ENCODE measurements at regions not wholly inside any gene's neighbourhood (a gene's known extent, or its start where the extent isn't known, plus 50 kb on each side); places are given as distances from the start of the nearest gene placed in this dataset.
A peak's percentile ranks its signal among the peaks of the same experiment; 100 is the strongest.

- no peak for DNase-seq (ENCODE audit: low spot score in 2 of 2)
- 67 to 72% methylated on average over 6 of the region's 6 CpGs for WGBS, 2 donors
- H3K4me3 ChIP-seq = no peak overlapping the region
- no peaks in the 10 kb centered on the region for H3K4me1 ChIP-seq
- no peaks in the 10 kb centered on the region for H3K36me3 ChIP-seq
- no peak for TF ChIP-seq POLR2A (IDR thresholded peaks at IDR 0.05)
- TF ChIP-seq EP300 (IDR thresholded peaks at IDR 0.05) = no peak
- H3K27ac ChIP-seq = no peak overlapping the region
- H3K9me3 ChIP-seq = no peaks in the 10 kb centered on the region
- no peaks in the 10 kb centered on the region for H3K27me3 ChIP-seq
Measured at GRCh38 chr2:60671966-60672365, 84.1 kb upstream of the PAPOLG start.

GRCh38 chr2:60674524-60675165, 81.4 kb upstream of the PAPOLG start:
- Histone ChIP-seq H3K27ac (no peak overlapping the region), H3K9me3 (no peaks in the 10 kb centered on the region), H3K36me3 (no peaks in the 10 kb centered on the region), H3K4me1 (no peaks in the 10 kb centered on the region), H3K4me3 (no peak overlapping the region), H3K27me3 (no peaks in the 10 kb centered on the region)
- DNase-seq (ENCODE audit: low spot score in 2 of 2) = peak; percentile 67 to 80
- TF ChIP-seq EP300 (IDR thresholded peaks at IDR 0.05) = no peak
- TF ChIP-seq, protein P1, sequence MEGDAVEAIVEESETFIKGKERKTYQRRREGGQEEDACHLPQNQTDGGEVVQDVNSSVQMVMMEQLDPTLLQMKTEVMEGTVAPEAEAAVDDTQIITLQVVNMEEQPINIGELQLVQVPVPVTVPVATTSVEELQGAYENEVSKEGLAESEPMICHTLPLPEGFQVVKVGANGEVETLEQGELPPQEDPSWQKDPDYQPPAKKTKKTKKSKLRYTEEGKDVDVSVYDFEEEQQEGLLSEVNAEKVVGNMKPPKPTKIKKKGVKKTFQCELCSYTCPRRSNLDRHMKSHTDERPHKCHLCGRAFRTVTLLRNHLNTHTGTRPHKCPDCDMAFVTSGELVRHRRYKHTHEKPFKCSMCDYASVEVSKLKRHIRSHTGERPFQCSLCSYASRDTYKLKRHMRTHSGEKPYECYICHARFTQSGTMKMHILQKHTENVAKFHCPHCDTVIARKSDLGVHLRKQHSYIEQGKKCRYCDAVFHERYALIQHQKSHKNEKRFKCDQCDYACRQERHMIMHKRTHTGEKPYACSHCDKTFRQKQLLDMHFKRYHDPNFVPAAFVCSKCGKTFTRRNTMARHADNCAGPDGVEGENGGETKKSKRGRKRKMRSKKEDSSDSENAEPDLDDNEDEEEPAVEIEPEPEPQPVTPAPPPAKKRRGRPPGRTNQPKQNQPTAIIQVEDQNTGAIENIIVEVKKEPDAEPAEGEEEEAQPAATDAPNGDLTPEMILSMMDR (IDR thresholded peaks at IDR 0.05) = peak; percentile 58 to 89 (median 86)
- no peak for TF ChIP-seq POLR2A (IDR thresholded peaks at IDR 0.05)
- WGBS, 2 donors = 21 to 25% methylated on average over 9 of the region's 9 CpGs

- H3K4me3 ChIP-seq = no peak overlapping the region
- H3K9me3 ChIP-seq = no peaks in the 10 kb centered on the region
- 30 to 41% methylated on average over 3 of the region's 3 CpGs for WGBS, 2 donors
- no peak for DNase-seq (ENCODE audit: low spot score in 2 of 2)
- no peak for TF ChIP-seq POLR2A (IDR thresholded peaks at IDR 0.05)
- no peak for TF ChIP-seq EP300 (IDR thresholded peaks at IDR 0.05)
- TF ChIP-seq, protein P1 (IDR thresholded peaks at IDR 0.05) = no peak
- H3K27ac ChIP-seq = no peak overlapping the region
- no peaks in the 10 kb centered on the region for H3K36me3 ChIP-seq
- H3K4me1 ChIP-seq = no peaks in the 10 kb centered on the region
- H3K27me3 ChIP-seq = no peaks in the 10 kb centered on the region
Measured at GRCh38 chr2:60675301-60675700, 80.8 kb upstream of the PAPOLG start.

GRCh38 chr2:60676706-60677330, 79.2 kb upstream of the PAPOLG start:
- TF ChIP-seq EP300 (IDR thresholded peaks at IDR 0.05) = no peak

GRCh38 chr2:60677356-60677755, 78.7 kb upstream of the PAPOLG start:
- Histone ChIP-seq H3K36me3 (no peaks in the 10 kb centered on the region), H3K9me3 (no peaks in the 10 kb centered on the region), H3K27ac (no peak overlapping the region), H3K4me3 (no peak overlapping the region), H3K27me3 (no peaks in the 10 kb centered on the region), H3K4me1 (no peaks in the 10 kb centered on the region)
- TF ChIP-seq, protein P1 (IDR thresholded peaks at IDR 0.05) = no peak
- no peak for TF ChIP-seq EP300 (IDR thresholded peaks at IDR 0.05)
- no peak for TF ChIP-seq POLR2A (IDR thresholded peaks at IDR 0.05)
- no peak for DNase-seq (ENCODE audit: low spot score in 2 of 2)
- WGBS, 2 donors = 83% methylated on average over 4 of the region's 4 CpGs

More at GRCh38 chr2:60676706-60677330, 79.2 kb upstream of the PAPOLG start:
- 59 to 64% methylated on average over 4 of the region's 4 CpGs for WGBS, 2 donors
- H3K27ac ChIP-seq = no peak overlapping the region
- no peaks in the 10 kb centered on the region for H3K4me1 ChIP-seq
- H3K36me3 ChIP-seq = no peaks in the 10 kb centered on the region
- no peak overlapping the region for H3K4me3 ChIP-seq
- no peak for DNase-seq (ENCODE audit: low spot score in 2 of 2)
- no peaks in the 10 kb centered on the region for H3K27me3 ChIP-seq
- no peaks in the 10 kb centered on the region for H3K9me3 ChIP-seq

DNA sequence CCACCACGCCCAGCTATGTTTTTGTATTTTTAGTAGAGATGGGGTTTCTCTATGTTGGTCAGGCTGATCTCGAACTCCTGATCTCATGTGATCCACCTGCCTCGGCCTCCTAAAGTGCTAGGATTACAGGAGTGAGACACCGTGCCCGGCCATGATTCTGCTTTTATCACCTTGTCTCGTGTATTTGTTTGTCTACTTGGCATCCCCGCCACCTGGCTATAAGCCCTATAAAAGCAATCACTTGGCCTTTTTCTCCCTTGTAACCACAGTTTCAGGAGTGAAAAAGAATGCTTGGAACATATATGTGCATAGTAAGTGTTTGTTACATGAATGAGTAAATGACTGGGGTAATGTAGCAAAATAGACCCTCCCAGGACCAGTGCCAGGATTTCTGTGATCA, 77.5 kb upstream of the PAPOLG start:
- Histone ChIP-seq H3K4me3 (no peak overlapping the region), H3K27me3 (no peaks in the 10 kb centered on the region), H3K9me3 (no peaks in the 10 kb centered on the region), H3K27ac (no peak overlapping the region), H3K4me1 (no peaks in the 10 kb centered on the region), H3K36me3 (no peaks in the 10 kb centered on the region)
- TF ChIP-seq EP300 (IDR thresholded peaks at IDR 0.05) (no peak), POLR2A (IDR thresholded peaks at IDR 0.05) (no peak)
- TF ChIP-seq, protein P1 (IDR thresholded peaks at IDR 0.05) = no peak
- no peak for DNase-seq (ENCODE audit: low spot score in 2 of 2)
- WGBS, 2 donors = 88% methylated on average over 7 of the region's 7 CpGs

All from tibial nerve (tissue), 4 donors.